ENCODE measurements at regions not wholly inside any gene's neighbourhood (a gene's known extent, or its start where the extent isn't known, plus 50 kb on each side); places are given as distances from the start of the nearest gene placed in this dataset.

DNA sequence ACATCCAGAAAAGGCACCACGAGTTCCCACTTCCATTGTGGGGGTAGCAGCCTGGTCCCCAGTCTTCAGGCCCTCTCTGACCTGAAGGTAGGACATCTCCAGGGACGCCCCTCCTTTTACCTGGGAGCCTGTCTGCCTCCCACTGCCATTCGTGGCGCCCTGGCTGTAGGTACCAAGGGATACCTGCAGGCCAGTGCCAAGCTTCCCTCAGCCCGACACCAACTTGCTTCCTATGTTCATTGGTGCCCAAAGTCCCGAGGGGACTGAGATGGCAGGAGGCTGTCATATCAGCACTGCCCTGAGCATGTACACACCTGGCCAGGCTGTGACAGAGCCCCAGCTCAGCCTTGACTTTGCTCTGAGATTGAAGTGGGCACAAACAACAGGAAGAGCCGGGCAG, 137.3 kb upstream of the CNTN3 start:
- TF ChIP-seq, protein P1, sequence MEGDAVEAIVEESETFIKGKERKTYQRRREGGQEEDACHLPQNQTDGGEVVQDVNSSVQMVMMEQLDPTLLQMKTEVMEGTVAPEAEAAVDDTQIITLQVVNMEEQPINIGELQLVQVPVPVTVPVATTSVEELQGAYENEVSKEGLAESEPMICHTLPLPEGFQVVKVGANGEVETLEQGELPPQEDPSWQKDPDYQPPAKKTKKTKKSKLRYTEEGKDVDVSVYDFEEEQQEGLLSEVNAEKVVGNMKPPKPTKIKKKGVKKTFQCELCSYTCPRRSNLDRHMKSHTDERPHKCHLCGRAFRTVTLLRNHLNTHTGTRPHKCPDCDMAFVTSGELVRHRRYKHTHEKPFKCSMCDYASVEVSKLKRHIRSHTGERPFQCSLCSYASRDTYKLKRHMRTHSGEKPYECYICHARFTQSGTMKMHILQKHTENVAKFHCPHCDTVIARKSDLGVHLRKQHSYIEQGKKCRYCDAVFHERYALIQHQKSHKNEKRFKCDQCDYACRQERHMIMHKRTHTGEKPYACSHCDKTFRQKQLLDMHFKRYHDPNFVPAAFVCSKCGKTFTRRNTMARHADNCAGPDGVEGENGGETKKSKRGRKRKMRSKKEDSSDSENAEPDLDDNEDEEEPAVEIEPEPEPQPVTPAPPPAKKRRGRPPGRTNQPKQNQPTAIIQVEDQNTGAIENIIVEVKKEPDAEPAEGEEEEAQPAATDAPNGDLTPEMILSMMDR (conservative IDR thresholded peaks at IDR 0.05), result no peak
- TF ChIP-seq ZFX (IDR thresholded peaks at IDR 0.05), result no peak
